Activated B cell treated with CpG ODN at 0.5 μM for 24 hours (primary cell): ENCODE measurements at regions not wholly inside any gene's neighbourhood (a gene's known extent, or its start where the extent isn't known, plus 50 kb on each side); places are given as distances from the start of the nearest gene placed in this dataset.

ENCODE experiments used
- ATAC-seq: fragments of 200-7000 bp; cut with Tn5 transposase; one replicate; pipeline ENCODE4 v1.10.0; 2021; ENCODE audit warnings: low read depth, mild to moderate bottlenecking, moderate library complexity
- CTCF ChIA-PET: fragments of 350-600 bp; sonication (Branson Sonifier 250); formaldehyde crosslinking; loops from one replicate; lab custom pipeline; 2021; ENCODE audit warnings: antibody characterized with exemption; lab: Charles Lee
- POLR2A ChIA-PET: fragments of 350-600 bp; sonication (Branson Sonifier 250); formaldehyde crosslinking; loops from one replicate; lab custom pipeline; 2021; ENCODE audit warnings: antibody characterized with exemption; lab: Charles Lee
- DNase-seq: peaks from one replicate; pipeline ENCODE4 v3.0.0; 2022
- H3K27ac Mint-ChIP-seq: one replicate; pipeline ENCODE4 v1.8.0; 2020; ENCODE audit warnings: mixed read lengths
- H3K27me3 Mint-ChIP-seq: one replicate; pipeline ENCODE4 v1.8.0; 2021; ENCODE audit warnings: mixed read lengths
- H3K36me3 Mint-ChIP-seq: one replicate; pipeline ENCODE4 v1.8.0; 2021; ENCODE audit warnings: low read depth, mixed read lengths
- H3K4me1 Mint-ChIP-seq: one replicate; pipeline ENCODE4 v1.8.0; 2021; ENCODE audit warnings: mixed read lengths
- H3K4me3 Mint-ChIP-seq: one replicate; pipeline ENCODE4 v1.8.0; 2020; ENCODE audit warnings: mild to moderate bottlenecking, mixed read lengths
- H3K9me3 Mint-ChIP-seq: one replicate; pipeline ENCODE4 v1.8.0; 2020; ENCODE audit warnings: mixed read lengths
- intact Hi-C: fragments of 100-400 bp; cut with micrococcal nuclease; formaldehyde crosslinking; loops from one replicate; pipeline ENCODE4 v1.15.1; 2024
- TF ChIP-seq, protein P1 (sequence below): fragments of 200-600 bp; IDR thresholded peaks from one replicate; pipeline ENCODE4 v1.8.0; 2022; ENCODE audit warnings: antibody characterized with exemption, mild to moderate bottlenecking

- ChIA-PET CTCF (no interaction called here), POLR2A (no interaction called here)
- Mint-ChIP-seq H3K9me3 (peaks cover 6% of the 10 kb centered on the region), H3K4me1 (no peaks in the 10 kb centered on the region), H3K27ac (no peak overlapping the region), H3K36me3 (no peaks in the 10 kb centered on the region), H3K27me3 (no peaks in the 10 kb centered on the region), H3K4me3 (no peak overlapping the region)
- ATAC-seq (no peak), DNase-seq (no peak)
- TF ChIP-seq, protein P1, sequence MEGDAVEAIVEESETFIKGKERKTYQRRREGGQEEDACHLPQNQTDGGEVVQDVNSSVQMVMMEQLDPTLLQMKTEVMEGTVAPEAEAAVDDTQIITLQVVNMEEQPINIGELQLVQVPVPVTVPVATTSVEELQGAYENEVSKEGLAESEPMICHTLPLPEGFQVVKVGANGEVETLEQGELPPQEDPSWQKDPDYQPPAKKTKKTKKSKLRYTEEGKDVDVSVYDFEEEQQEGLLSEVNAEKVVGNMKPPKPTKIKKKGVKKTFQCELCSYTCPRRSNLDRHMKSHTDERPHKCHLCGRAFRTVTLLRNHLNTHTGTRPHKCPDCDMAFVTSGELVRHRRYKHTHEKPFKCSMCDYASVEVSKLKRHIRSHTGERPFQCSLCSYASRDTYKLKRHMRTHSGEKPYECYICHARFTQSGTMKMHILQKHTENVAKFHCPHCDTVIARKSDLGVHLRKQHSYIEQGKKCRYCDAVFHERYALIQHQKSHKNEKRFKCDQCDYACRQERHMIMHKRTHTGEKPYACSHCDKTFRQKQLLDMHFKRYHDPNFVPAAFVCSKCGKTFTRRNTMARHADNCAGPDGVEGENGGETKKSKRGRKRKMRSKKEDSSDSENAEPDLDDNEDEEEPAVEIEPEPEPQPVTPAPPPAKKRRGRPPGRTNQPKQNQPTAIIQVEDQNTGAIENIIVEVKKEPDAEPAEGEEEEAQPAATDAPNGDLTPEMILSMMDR, result no peak
- intact Hi-C loops, result no loop called here
Measured at GRCh38 chr17:53538129-53538617, 284.6 kb upstream of the KIF2B start.

GRCh38 chr17:53527473-53527872 is 295.3 kb upstream of the KIF2B start:
- Mint-ChIP-seq H3K27me3 (no peaks in the 10 kb centered on the region), H3K9me3 (peaks cover 12% of the 10 kb centered on the region), H3K4me3 (no peak overlapping the region), H3K27ac (no peak overlapping the region), H3K36me3 (no peaks in the 10 kb centered on the region), H3K4me1 (no peaks in the 10 kb centered on the region)
- TF ChIP-seq, protein P1, result no peak
- DNase-seq, result no peak
- no peak for ATAC-seq
- ChIA-PET POLR2A (no interaction called here), CTCF (no interaction called here)
- intact Hi-C loops, result no loop called here

- Mint-ChIP-seq H3K27me3 (no peaks in the 10 kb centered on the region), H3K4me1 (no peaks in the 10 kb centered on the region), H3K9me3 (peaks cover 15% of the 10 kb centered on the region), H3K4me3 (no peak overlapping the region), H3K27ac (no peak overlapping the region), H3K36me3 (no peaks in the 10 kb centered on the region)
- POLR2A ChIA-PET, result no interaction called here
- ATAC-seq (no peak), DNase-seq (no peak)
- intact Hi-C loops, result no loop called here
- TF ChIP-seq, protein P1, result no peak
- CTCF ChIA-PET, result no interaction called here
Measured at GRCh38 chr17:53525590-53525989, 297.1 kb upstream of the KIF2B start.

- CTCF ChIA-PET, result no interaction called here
- TF ChIP-seq, protein P1, result no peak
- intact Hi-C loops, result no loop called here
Measured at GRCh38 chr17:53516636-53517035, 306.1 kb upstream of the KIF2B start.

DNA sequence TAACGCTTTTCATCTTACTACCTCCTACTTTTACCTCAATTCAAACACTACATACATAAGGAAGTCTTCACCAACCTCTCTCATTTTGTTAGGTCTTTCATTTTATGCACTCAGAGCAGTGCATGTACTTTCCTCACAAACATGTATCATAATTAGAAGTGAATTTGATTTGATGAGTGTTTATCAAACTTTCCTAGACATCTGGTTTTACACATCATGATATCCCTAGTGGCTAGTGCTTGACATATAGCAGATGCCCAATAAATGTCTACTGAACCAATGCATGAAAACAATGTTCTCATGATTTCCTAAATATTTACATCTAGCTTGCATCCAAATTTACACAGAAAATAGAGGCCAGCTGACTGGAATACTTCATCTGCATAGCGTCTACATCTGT is 323.4 kb upstream of the KIF2B start:
- CTCF ChIA-PET, result no interaction called here
- Mint-ChIP-seq H3K27ac (no peak overlapping the region), H3K27me3 (no peaks in the 10 kb centered on the region), H3K4me3 (no peak overlapping the region), H3K36me3 (no peaks in the 10 kb centered on the region), H3K9me3 (peaks cover 6% of the 10 kb centered on the region), H3K4me1 (no peaks in the 10 kb centered on the region)
- ATAC-seq (no peak), DNase-seq (no peak)
- intact Hi-C loops, result no loop called here
- TF ChIP-seq, protein P1, result no peak
- POLR2A ChIA-PET, result no interaction called here

More at GRCh38 chr17:53516636-53517035, 306.1 kb upstream of the KIF2B start:
- no peak overlapping the region for H3K27ac Mint-ChIP-seq
- H3K27me3 Mint-ChIP-seq, result no peaks in the 10 kb centered on the region
- H3K4me3 Mint-ChIP-seq, result no peak overlapping the region
- POLR2A ChIA-PET, result no interaction called here
- peaks cover 31% of the 10 kb centered on the region for H3K9me3 Mint-ChIP-seq
- H3K36me3 Mint-ChIP-seq, result no peaks in the 10 kb centered on the region
- ATAC-seq (no peak), DNase-seq (no peak)
- H3K4me1 Mint-ChIP-seq, result no peaks in the 10 kb centered on the region
